Chondrocyte (in vitro differentiated cells): ENCODE measurements at regions not wholly inside any gene's neighbourhood (a gene's known extent, or its start where the extent isn't known, plus 50 kb on each side); places are given as distances from the start of the nearest gene placed in this dataset.
A peak's percentile ranks its signal among the peaks of the same experiment; 100 is the strongest.

Experiments used
- DNase-seq: peaks from one replicate; pipeline ENCODE4 v3.0.0; 2021; ENCODE audit warnings: mixed read lengths, low spot score
- H3K27ac Mint-ChIP-seq: one replicate; pipeline ENCODE4 v1.8.0; 2021; ENCODE audit warnings: mild to moderate bottlenecking, moderate library complexity, mixed read lengths; ENCODE audit not compliant: unreplicated experiment
- H3K27me3 Mint-ChIP-seq: 2 replicates; pipeline ENCODE4 v1.8.0; 2021; ENCODE audit warnings: low read depth, mixed read lengths
- H3K36me3 Mint-ChIP-seq: 2 replicates; pipeline ENCODE4 v1.8.0; 2021; ENCODE audit warnings: low read depth, mixed read lengths
- H3K4me1 Mint-ChIP-seq: 2 replicates; pipeline ENCODE4 v1.8.0; 2021; ENCODE audit warnings: low read depth, mild to moderate bottlenecking, mixed read lengths
- H3K4me3 Mint-ChIP-seq: one replicate; pipeline ENCODE4 v1.8.0; 2021; ENCODE audit warnings: mild to moderate bottlenecking, moderate library complexity, mixed read lengths; ENCODE audit not compliant: unreplicated experiment
- H3K9me3 Mint-ChIP-seq: 2 replicates; pipeline ENCODE4 v1.8.0; 2021; ENCODE audit warnings: low read depth, mixed read lengths
- TF ChIP-seq, protein P1 (sequence below): fragments of 200-600 bp; sonication (generic); IDR thresholded peaks from 2 replicates; pipeline ENCODE4 v1.5.0; 2021; ENCODE audit warnings: antibody characterized with exemption, mild to moderate bottlenecking, moderate library complexity

DNA sequence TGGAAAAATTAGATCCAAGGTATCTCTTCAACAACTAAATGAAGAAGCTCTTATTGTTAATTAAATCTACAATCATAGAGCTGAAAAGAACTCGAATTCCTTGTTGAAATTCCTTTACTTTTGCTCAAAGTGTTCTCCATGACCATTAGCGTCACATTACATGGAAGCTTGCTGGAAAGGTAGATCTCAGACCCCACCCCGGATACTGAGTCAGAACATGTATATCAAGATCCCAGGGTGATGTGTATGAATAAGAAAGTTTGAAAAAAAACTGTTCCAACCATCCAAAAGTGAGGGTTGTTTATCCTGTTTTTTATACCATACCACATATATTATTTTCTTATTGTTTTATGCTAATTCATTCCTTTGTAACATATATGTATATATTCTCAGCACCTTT is 237.1 kb upstream of the PUM3 start:
- Mint-ChIP-seq H3K27me3 (peaks cover 3% of the 10 kb centered on the region), H3K27ac (no peak overlapping the region), H3K4me3 (no peak overlapping the region), H3K9me3 (peaks cover 14% of the 10 kb centered on the region), H3K36me3 (no peaks in the 10 kb centered on the region), H3K4me1 (no peaks in the 10 kb centered on the region)
- no peak for DNase-seq
- TF ChIP-seq, protein P1, sequence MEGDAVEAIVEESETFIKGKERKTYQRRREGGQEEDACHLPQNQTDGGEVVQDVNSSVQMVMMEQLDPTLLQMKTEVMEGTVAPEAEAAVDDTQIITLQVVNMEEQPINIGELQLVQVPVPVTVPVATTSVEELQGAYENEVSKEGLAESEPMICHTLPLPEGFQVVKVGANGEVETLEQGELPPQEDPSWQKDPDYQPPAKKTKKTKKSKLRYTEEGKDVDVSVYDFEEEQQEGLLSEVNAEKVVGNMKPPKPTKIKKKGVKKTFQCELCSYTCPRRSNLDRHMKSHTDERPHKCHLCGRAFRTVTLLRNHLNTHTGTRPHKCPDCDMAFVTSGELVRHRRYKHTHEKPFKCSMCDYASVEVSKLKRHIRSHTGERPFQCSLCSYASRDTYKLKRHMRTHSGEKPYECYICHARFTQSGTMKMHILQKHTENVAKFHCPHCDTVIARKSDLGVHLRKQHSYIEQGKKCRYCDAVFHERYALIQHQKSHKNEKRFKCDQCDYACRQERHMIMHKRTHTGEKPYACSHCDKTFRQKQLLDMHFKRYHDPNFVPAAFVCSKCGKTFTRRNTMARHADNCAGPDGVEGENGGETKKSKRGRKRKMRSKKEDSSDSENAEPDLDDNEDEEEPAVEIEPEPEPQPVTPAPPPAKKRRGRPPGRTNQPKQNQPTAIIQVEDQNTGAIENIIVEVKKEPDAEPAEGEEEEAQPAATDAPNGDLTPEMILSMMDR: no peak

DNA sequence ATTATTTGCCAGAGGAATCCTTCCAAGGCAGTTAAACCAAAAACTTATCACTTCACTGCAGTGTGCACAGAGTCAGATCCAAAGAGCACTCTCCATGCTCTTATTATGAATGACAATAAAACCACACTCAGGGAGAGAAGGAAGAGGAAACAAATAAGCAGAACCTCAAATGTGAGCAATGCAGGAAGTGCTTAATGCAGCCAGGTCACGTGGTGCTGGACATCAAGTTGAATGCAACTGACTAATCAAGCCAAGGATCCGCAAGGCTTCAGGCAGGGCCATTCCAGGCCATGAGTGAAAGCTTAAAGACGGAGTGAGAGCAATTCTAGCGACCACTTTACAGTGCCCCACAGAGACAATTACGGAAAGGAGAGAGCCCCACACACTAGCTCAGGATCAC is 230.4 kb upstream of the PUM3 start:
- Mint-ChIP-seq H3K4me1 (no peaks in the 10 kb centered on the region), H3K9me3 (peaks cover 18% of the 10 kb centered on the region), H3K36me3 (no peaks in the 10 kb centered on the region), H3K27me3 (peaks cover 2% of the 10 kb centered on the region), H3K27ac (no peak overlapping the region), H3K4me3 (no peak overlapping the region)
- no peak for DNase-seq
- TF ChIP-seq, protein P1: no peak

DNA sequence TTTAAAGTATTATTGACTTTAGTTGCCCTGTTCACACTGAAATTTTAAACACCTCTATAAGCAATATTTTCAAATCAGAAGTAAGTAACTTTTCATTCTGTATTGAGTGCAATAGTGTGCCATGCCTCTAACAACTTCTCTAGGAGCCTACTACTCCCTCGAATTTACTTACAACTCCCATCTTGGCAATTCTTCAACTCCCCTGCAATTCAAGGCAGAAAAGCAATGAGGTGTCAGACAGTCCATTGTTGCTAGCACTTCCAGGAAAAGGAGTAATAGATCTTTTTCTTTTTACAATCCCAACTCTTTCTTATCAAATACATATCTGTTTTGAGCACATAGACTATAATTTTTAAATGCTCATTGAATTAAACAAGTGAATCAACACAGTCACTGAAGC is 222.7 kb upstream of the PUM3 start:
- TF ChIP-seq, protein P1: no peak
- Mint-ChIP-seq H3K4me1 (no peaks in the 10 kb centered on the region), H3K36me3 (no peaks in the 10 kb centered on the region), H3K9me3 (peaks cover 8% of the 10 kb centered on the region), H3K27me3 (peaks cover 2% of the 10 kb centered on the region), H3K4me3 (no peak overlapping the region), H3K27ac (no peak overlapping the region)
- no peak for DNase-seq

DNA sequence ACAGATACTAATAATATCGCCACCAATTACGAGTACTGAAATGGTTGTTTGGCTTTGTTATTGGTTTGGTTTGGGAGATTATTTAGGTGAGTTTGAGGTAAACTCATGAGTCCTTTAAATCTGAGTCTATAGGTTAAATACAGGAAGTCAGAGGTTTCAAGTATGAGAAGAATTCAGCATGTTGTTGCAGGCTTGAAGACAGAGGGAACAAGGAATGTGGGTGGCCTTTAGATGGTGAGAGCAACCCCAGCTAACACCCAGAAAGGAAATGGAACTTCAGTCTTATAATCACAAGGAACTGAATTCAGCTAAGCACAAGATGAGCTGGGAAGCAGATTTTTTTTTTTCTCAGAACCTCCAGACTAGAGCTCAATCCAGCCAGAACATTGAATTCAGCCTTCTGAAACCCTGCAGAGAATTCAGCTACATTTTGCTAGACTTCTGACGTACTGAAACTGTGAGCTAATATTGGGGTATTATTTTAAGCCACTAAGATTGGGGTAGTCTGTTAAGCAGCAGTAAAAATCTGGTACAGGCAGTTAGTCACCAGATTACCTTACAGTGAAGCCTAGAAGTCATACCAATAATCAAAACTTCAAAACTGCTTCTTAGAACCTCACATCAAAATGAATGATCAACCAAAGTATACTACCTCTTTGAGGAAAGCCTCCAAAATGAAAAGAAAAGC is 216.0 kb upstream of the PUM3 start:
- Mint-ChIP-seq H3K27me3 (no peaks in the 10 kb centered on the region), H3K27ac (peak overlapping the region; percentile 74), H3K36me3 (no peaks in the 10 kb centered on the region), H3K4me3 (no peak overlapping the region), H3K4me1 (peaks cover 25% of the 10 kb centered on the region), H3K9me3 (peaks cover 4% of the 10 kb centered on the region)
- no peak for DNase-seq
- TF ChIP-seq, protein P1: no peak

DNA sequence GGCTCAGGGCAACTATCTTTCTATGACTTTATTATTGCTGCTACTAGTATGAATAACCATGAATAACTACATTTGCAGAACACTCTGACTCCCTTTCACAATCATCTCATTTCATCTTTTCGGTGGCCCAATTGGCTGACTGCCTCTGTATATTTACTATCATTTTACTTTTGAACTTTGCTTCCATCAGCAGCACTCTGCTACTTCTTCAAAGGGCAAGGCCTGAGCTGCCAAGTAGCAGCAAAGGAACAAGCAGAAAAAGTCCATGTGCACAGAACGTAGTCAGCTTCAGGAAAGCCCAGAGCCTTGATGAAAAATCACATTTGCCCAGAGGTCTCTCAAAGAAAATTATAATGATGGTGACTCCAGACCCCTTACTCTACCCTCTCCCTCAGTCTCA is 214.5 kb upstream of the PUM3 start:
- peaks cover 27% of the 10 kb centered on the region for H3K4me1 Mint-ChIP-seq
- no peaks in the 10 kb centered on the region for H3K27me3 Mint-ChIP-seq
- DNase-seq: no peak
- H3K4me3 Mint-ChIP-seq: no peak overlapping the region
- TF ChIP-seq, protein P1: no peak
- H3K27ac Mint-ChIP-seq: no peak overlapping the region
- H3K36me3 Mint-ChIP-seq: no peaks in the 10 kb centered on the region
- peaks cover 4% of the 10 kb centered on the region for H3K9me3 Mint-ChIP-seq
